HG03565 (cell line): ENCODE measurements at regions not wholly inside any gene's neighbourhood (a gene's known extent, or its start where the extent isn't known, plus 50 kb on each side); places are given as distances from the start of the nearest gene placed in this dataset.

Experiments
- ATAC-seq: cut with Tn5 transposase; IDR thresholded peaks from one replicate; pipeline ENCODE4 v1.9.1; 2021; ENCODE audit warnings: mild to moderate bottlenecking, moderate library complexity; ENCODE audit not compliant: unreplicated experiment

DNA sequence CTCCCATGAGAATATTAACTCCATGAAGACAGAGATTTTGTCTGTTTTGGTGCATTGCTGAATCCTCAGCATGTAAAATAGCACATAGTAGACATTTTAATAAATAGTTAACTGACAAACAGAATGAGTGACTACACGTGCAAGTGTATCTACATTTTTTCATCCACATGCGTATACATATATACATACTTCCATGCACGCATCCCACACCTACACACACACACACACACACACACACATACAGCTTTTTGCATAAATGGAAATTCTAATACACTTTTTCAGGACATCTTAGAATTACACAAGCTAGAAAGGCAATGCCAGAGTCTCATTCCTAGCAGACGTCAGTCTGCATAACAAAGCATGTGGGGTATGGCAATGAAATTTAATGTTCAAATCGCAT, 139.7 kb upstream of the LRFN2 start:
- no peak for ATAC-seq

DNA sequence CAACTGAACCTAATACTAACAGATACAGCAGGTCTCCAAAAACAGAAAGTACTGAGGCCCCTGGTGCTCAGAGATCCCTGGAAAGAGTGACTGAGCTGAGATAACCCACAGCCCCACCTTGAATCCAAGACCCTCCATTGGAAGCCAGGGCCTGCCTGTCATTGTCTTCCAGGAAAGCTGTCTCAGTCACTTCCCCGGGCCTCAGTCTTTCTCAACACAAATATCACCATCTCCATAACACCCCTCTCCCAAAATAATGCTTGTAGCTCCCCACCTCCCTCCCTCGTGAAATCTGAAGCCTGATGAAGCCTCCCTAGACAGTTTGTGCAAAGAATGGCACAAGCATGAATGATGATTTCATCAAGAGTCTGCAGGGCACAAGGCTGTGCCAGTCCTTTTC, 138.2 kb upstream of the LRFN2 start:
- ATAC-seq: no peak

DNA sequence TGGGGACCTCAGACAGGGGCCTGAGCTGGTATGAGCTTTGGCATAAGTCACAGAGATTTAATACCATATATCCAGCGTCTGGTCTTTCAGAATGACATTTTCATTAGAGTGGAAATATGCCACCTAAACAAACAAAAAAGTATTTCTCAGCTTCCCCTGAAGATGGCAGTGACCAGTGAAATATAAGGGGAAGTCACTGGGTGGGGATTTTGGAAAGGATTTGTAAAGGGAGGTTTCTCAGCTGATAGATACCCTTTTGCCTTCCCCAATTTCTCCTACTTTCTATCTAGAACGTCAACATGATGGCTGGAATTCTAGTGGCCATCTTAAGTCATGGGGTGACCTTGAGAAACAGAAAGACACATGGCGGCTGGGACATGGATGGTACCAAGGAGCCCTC, 137.7 kb upstream of the LRFN2 start:
- no peak for ATAC-seq

DNA sequence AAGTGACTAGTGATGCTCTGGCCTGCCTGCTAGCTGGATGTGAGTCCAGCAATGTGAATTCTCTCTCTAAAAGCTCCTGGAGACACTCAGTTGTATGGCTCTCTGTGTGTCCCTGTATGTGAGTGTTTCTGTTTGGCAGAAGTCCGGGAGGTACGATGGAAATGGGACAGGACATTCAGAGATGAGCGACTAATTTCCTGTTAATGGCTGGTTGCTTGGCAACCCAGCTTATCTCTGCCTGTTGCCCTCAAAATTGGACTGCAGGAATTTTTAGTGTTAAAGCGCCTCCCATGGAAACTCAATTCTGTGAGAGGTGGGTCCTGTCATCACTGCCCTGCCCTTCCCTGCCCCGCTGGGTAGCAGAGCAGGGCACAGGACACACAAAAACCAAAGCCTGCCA, 136.8 kb upstream of the LRFN2 start:
- no peak for ATAC-seq

DNA sequence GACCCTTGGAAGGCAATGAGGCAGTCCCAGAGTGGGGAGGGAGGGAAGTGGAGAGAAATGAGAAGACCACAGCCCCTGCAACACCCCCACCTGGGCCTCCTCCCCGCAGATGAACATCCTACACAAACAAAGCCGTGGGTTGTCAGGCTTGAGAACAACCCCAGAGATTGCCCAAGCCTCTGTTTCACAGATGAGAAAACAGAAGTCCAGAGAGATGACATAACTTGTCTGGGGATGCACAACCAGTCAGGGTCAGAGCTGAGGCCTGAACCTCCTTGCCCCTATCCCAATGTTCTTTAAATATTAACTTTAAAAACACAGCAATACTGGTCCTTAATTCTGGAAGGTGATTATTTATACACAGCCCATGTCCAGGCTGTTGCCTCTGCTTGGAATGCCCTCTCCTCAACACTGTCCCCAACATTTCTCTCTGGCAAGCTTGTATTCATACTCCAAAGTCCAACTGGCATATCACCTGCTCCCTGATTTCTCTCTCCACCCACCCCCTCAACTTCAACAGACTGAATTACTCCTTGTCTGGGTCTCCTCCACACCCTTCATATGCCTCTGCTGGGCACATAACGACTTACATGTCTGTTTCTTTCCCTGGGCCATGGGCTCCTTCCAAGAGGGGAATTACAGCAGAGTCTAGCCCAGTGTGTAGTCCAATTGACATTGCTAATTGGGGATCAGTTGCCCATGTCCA, 135.5 kb upstream of the LRFN2 start:
- ATAC-seq: no peak

DNA sequence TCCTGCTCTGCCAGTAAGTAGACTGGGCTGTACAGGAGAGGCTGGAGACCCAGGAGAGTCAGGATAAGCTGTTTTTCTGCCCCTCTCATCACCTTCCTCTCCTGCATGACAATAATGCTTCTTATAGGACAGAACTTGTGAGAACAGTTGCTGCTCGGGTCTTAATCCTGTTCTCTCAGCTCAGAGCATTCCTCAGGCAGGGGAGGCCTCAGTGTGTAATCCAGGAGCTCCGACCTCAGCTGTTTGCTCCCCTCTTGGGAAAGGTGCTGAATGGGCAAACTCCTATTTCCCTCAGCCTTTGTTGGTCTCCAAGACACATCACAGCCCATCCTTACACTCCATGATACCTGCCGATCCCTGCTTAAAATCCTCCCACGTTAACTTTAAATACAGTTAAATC, 134.9 kb upstream of the LRFN2 start:
- no peak for ATAC-seq

DNA sequence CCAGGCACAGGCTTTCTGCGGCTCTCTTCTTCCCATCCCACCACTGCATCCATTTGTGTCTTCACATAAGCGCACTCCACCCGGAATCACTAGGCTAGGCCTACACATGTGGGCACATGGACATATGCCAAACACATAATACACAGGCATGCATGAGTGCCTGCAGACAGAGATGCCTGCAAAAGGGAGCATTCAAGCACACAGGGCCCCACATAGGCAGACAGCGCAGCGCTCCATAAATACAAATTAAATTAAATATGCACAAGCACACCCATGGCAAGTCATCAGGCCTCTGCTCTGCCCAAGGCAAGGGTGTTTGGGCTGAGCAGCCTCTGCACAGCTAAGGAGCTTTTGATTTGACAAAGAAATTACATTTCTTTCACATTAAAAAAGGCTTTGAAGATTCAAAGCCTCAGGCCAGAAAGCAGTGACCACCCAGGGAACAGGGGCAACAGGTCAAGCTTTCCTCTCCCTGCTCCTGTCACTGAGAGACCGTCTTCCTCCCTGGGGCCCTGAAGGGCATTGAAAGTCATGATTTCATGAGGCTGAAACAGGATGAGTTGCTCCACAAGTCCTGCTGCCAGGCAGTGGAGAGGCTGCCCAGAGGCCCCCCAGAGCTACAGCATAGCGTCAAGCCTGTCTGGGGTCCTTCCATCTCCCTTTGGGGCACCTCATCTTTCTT, 134.2 kb upstream of the LRFN2 start:
- ATAC-seq: no peak

DNA sequence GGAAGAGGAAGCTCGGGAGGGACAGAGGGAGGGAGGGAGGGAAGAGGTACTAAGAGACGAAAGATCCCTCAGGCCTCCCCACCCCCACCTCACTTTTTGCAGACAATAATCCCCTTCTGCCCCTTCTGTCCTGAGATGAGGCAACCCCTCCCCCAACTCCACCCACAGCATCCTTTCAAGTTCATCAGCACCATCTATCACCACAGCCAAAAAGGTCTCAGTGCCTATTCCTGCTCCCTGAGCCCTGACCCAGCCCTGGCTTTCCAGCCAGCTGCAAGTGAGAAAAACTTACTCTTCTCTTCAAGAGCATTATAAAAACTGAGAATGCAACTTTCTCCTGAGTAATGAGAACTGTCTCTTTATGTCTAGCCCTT, 133.2 kb upstream of the LRFN2 start:
- no peak for ATAC-seq

DNA sequence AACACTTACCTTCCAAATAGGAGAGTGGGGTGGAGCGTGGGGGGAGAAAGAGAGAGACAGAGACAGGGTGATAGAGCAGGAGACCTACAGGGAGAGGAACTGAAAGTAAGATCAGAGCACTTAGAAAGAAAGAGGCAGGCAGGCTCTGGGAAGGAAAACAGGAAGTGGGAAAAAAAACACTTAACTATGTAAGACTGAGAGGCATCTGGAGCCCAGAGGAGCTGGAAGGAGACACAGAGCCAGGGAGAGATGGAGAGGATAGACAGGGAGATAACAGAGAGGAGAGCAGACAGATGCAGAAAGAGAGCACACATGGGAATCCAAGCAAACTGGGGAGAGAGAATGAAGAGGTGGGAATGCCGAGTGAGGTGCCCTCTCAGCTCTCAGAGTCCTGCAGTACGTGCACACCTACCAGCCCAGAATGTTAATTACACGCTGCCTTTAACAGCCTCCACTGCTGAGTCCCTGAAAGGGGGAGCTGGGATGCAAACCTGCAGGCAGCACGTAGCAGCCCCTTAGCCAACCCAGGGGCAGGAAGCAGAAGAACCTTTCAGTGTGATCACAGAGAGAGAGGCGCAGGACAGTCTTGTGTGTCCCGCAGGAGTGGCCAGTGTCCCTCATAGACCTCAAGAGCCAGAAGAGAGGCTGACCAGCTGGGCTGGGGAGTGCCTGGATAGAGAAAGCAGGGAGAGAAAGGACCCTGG, 132.7 kb upstream of the LRFN2 start:
- peak; percentile 53 for ATAC-seq

DNA sequence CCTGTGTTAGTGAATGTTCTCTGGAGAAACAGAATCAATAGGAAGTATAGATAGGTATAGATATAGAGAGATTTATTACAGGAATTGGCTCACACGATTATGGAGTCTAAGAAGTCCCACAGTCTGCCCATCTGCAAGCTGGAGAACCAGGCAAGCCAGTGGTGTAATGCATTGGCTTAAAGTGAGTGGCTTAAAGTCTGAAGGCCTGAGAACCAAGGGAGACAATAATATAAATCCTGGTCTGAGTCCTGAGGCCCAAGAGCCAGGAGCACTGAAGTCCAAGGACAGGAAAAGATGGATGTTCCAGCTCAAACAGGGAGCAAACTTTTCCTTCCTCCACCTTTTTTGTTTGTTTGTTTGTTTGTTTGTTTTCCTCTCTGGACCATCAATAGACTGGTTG, 131.2 kb upstream of the LRFN2 start:
- no peak for ATAC-seq

DNA sequence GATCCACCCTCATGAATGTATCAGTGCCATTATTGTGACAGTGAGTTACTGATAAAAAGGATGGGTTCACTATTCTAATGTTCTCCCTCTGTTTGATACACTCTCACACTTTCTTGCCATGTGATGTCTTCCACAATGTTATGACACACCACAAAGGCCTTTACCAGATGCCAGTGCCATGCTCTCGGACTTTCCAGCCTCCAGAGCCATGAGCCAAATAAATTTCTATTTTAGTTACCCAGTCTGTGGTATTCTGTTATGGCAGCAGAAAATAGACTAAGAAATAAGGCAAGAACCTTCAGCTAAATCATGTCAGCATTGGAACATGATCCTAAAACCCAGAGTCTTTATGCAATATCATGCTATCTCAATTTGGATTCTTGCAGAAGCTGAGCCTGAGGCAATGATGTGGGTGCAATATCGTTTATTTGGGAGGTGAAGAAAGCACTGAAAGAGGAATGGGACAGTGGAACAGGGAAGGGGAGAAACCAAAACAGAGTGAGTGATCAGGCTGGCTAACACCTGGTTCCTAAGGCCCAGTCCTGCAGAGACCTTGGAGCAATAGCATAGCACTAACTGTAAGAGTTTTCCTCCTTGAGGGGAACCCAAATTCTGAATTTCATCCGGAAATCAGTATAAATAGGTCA, 130.4 kb upstream of the LRFN2 start:
- no peak for ATAC-seq

DNA sequence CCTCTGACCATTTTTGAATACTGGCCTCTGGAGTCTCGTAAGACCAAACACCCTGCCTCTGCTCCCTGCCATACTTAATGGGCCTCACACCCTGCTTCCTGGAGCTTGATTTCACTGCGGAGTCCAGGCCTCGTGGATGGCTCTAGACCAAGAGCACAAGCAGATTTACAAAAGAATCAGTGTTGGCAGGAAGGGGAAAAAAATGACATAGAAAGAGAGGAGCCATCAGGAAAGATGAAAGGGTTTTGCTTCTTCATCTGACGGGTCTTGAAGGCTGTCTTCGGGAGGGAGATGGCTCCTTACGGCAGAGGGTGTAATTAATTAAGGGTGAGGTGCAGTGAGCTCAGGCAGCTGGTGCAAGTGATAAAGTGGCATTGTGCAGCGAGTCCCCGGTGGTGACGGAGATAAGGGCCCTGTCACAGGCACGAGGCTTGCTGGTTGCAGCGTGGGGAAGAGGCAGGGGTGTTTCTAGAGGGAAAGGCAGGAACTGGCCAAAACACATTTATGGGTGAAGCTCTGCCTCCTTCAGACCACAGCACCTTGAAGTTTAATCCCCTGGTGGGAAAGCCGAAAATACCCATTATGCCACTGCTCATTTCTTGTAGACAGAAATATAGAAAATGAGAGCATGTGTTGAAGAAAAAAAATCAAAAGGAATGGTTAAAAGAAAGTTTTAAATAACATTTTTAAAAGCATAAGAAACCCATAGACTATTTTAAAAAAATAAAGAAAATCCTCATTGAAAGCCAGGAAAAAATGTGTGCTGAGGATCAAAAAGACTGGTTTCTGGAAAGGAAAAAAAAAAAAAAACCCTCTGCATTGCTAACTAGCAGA, 128.6 kb upstream of the LRFN2 start:
- ATAC-seq: no peak

DNA sequence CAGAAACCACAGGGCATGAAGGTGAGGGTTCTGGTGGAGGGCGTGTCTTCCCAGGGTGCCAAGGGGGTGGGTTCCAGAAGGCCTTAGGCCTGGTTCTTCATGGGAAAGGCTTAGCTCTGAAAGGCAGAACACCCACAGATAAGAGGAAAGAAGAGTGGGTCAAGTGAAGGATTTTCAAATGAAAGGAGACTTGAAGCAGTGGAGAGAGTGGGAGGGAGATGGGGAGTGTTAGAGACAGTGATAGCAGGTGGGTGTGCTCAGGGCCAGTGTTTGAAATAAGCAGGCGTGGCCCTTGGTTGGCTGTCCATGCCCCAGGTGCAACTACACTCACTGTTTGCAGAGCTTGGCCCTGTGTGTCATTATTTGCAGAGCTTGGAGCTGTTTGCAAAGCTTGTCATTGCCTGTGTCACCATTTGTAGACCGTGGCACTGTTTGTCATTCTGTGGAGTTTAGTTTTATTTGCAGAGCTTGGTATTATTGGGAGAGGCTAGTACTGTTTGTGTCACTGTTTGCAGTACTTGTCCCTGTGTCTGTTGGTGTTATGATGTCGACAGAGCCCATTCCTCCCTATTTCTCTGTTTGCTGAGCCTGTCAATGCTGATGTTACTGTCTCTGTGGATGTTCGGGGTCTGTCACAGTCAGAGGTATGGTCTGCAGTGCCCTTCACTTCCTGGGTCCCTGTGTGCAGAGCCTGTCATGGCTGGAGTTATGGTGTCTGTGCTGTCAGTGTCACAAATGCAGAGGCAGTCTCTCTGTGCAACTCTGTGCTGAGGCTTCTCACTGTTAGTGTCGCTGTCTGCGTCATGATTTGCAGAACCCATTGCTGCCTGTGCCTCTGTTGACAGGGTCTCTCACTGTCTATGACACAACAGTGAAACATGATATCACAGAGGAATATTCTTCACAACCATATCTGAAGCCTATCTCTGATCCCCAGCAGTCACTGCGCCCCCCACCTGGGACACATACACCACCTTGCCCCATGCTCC, 127.7 kb upstream of the LRFN2 start:
- no peak for ATAC-seq

DNA sequence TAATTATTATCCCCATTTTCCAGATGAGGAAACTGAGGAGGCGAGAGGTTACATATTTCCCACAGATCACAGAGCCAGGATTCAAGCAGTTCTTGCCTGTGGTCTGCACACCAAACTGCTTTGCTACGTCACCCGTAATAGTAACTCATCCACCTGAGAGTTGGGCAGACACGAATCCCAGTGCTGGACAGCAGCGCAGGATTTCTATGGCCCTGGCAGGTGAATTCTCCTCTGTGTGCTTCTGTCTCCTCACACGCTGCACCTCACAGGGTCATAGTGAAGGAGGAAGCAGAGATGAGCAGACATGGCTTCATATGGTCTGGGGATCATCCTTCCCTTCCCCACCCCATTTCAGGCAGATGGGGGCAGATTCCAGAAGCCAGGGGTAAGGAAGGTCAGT, 127.0 kb upstream of the LRFN2 start:
- ATAC-seq: no peak

DNA sequence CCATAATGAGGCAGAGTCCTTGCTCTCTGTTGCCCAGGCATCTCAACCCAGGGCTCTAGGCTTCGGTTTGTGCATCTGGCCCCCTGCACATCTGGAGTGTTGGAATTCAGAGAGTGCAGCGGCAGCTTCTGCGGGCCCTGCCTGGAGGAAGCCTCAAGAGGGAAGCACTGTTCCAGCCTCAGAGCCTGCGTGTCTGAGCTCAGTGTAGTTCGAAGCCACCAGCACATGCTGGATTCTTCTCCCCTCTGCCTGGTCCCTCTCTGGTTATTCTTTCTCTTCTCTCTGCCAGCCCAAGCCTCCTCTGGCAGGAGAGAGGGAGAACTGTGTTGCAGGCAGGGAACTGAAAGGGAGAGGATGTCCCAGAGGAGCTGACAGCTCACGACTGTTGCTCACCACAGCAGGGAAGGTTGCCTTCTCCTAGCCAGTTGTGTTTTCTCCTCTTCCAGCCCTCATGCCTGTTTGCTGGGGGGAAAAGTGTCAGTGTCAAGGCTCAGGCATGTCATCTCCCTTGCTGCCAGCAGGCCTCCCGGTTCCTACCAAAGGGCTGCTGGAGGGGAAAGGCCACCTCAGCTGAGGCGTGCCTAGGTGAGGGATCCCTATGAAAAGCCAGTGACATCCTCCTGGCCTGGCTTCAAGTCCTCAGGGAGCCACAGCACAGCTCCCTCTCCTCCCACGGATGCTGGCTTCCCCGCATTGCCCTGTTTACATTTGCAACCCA, 126.0 kb upstream of the LRFN2 start:
- ATAC-seq: no peak

DNA sequence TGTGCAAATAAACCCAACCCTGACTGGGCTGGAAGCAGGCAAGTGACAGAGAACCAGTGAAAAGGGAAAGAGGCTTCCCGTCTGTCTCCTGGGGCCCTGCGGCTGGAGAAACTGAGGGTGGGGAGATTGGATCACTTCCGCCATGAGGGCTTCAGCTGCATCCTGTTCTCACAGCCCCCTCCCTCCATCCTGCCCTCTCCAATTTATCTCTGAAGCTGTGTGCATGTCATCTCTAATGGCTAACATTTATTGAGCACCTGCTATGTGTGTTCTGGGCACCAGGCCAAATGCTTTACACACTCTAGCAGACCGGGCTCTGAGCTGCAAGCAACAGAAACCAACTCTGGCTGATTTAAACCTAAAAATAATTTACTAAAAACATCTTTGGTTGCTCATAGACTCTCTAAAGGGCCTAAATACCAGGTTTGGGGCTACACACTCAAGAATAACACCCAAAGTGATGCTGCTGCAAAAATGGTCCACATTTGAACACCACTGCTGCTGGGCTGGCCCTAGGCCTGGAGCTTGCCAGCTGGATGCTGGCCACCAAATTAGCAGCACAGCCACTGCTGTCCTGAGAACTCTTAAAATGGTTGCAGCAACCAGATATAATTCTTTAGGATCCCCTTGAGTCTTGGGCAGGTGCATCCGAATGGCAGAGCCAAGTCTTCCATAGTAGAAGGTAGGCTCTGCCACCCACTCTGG, 123.6 kb upstream of the LRFN2 start:
- no peak for ATAC-seq

DNA sequence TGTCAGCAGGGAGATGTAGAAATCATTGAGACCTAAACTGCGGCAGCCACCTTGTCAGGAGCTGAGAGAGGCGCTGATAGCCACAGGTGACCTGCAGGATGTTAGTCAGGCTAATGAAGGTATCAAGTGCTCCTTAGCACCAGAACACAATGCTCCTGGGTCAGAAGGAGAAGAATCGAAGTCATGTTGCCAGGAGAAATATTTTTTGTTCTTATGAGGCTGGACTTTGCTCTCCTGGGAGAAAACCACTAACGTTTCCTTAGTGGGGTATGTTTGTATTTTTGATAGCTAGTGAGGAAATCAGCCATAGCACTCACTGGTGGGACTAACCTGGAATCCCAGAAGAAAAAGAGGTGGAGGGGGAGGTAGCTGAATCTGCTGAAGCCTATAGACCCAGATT, 120.9 kb upstream of the LRFN2 start:
- ATAC-seq: no peak

DNA sequence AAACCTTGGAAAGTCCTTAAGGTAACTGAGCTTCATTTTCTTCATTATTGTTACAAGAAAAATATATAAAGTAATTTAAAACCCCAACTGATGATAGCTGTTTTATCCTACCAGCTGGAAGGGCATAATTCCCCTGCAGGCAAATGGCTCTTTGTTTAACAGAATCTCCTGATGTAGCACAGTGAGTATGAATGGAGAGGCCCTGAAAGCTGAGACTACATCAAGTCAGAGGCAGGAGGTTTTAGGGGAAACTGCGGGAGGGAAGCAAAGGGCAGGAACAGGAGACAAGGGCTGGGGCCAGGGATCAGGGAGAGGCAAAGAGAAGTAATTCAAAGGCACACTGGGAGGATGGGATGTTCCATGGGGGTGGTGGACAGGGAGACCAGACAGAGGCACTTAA, 119.0 kb upstream of the LRFN2 start:
- no peak for ATAC-seq
